ENCODE measurements at regions not wholly inside any gene's neighbourhood (a gene's known extent, or its start where the extent isn't known, plus 50 kb on each side); places are given as distances from the start of the nearest gene placed in this dataset.

DNA sequence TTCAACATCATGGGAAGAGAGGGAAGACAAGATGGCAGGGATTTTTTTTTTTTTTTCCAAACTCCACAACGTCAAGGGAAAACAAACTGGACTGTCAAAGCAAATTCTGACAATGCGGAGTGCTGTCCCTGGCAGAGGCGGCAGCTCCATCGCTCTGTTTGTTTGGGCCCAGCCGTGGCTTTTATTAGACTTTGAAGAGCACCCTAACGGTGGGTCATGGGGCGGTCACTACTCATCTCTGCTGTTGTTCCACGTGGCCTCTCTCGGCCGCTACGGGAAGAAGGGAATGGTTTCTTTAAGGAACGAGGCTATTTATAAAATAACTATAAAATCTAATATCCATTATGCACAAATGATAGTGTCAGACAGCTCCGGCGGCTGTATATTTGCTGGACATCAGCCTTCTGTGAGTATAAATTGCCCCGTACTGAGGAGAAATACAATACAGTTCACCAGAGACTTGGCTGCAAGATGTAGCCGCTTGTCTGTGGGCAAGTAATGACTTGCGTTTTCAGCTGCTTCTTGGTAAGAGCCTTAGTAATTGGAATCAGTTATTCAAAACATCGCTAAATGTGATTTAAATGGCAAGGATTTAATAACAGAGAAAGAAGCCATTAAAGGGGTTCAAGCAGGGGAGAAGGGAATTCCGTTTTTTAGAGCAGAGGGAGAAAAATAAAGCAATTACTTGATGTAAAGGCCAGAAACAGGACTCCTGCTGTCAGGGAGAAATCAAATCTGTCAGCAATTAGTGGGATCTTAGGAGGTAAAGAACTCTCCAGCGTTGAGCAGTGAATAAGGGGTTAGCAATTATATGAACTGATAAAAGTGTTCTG, 61.7 kb upstream of the RAB11FIP2 start:
- TF ChIP-seq, protein P1, sequence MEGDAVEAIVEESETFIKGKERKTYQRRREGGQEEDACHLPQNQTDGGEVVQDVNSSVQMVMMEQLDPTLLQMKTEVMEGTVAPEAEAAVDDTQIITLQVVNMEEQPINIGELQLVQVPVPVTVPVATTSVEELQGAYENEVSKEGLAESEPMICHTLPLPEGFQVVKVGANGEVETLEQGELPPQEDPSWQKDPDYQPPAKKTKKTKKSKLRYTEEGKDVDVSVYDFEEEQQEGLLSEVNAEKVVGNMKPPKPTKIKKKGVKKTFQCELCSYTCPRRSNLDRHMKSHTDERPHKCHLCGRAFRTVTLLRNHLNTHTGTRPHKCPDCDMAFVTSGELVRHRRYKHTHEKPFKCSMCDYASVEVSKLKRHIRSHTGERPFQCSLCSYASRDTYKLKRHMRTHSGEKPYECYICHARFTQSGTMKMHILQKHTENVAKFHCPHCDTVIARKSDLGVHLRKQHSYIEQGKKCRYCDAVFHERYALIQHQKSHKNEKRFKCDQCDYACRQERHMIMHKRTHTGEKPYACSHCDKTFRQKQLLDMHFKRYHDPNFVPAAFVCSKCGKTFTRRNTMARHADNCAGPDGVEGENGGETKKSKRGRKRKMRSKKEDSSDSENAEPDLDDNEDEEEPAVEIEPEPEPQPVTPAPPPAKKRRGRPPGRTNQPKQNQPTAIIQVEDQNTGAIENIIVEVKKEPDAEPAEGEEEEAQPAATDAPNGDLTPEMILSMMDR (IDR thresholded peaks at IDR 0.05): no peak
- TF ChIP-seq POLR2A (IDR thresholded peaks at IDR 0.05; ENCODE audit: low read depth): no peak
- TF ChIP-seq POLR2AphosphoS5 (IDR thresholded peaks at IDR 0.05): no peak
